HG03442 (cell line): ENCODE measurements at regions not wholly inside any gene's neighbourhood (a gene's known extent, or its start where the extent isn't known, plus 50 kb on each side); places are given as distances from the start of the nearest gene placed in this dataset.
"Not testable (repeated sequence)": the region's sequence is repeated elsewhere in the genome, so short reads cannot be mapped to it uniquely, and the experiment has no call there.

Experiments used
- ATAC-seq: cut with Tn5 transposase; IDR thresholded peaks from one replicate; pipeline ENCODE4 v1.9.1; 2021; ENCODE audit warnings: mild to moderate bottlenecking, moderate library complexity; ENCODE audit not compliant: unreplicated experiment

DNA sequence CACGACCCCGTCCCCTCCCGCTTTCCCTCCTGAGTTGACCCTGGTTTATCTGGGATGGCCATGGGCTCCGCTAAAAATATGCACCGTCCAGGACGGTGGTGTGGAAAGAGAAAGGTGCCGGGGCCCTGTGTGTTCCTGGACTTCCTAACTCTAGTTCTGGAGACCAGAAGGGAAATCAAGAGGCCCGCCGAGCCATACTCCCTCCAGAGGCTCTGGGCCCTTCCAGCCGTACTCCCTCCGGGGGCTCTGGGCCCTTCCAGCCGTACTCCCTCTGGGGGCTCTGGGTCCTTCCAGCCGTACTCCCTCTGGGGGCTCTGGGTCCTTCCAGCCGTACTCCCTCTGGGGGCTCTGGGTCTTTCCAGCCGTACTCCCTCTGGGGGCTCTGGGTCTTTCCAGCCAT lies 168.5 kb downstream of the LAT start:
- ATAC-seq = not testable (repeated sequence)

DNA sequence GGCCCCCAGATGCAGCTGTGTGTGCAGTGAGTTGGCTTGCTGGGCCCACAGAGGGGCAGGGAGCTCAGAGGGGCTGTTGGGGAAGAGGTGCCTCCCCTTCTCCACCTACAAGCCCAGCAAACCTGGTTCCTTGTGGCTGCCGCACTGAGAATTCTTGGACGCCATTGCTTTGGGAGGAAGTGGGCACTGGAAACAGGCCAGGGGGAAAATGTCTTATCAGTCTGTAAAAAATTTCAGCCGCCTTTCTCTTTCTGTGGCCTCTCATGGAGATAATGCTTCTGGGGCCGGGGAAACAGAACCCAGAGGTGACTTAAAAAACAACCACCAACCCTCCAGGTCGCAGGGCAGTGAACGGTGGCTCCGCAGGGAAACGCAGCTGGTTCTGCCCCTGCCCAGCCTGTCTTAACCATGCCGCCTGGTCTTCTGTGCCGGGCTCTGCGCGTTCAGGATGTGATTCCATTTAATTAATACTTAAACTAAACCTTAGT lies 167.7 kb downstream of the LAT start:
- not testable (repeated sequence) for ATAC-seq

DNA sequence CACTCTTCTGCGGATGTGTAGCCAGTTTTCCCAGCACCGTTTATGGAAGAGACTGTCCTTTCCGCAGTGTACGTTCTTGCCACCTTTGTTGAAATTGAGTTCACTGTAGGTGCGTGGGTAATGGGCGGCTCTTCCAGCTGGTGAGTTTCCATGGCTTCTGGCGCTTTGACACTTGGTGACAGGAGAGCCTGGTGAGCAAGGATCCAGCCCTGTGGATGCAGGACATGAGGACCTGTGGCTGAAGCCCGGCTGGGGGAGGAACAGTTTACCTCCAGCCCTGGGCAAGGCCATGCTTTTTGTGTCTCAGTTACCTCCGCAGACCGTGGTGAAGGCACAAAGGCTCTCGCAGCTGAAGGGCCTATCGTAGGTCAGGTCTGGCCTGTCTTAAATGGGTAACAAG lies 166.5 kb downstream of the LAT start:
- no peak for ATAC-seq

DNA sequence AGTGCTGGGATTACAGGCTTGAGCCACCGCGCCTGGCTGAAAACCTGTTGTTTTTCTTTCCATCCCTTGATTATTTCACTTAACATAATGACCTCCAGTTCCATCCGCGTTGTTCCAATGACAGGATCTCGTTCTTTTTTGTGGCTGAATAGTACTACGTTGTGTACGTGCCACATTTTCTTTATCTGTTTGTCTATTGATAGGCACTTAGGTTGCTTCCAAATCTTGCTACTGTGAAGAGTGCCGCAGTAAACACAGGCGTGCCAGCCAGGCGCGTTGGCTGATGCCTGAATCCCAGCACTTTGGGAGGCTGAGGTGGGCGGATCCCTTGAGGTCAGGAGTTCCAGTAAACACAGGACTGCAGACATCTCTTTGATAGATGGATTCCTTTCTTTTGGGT lies 165.1 kb downstream of the LAT start:
- not testable (repeated sequence) for ATAC-seq

DNA sequence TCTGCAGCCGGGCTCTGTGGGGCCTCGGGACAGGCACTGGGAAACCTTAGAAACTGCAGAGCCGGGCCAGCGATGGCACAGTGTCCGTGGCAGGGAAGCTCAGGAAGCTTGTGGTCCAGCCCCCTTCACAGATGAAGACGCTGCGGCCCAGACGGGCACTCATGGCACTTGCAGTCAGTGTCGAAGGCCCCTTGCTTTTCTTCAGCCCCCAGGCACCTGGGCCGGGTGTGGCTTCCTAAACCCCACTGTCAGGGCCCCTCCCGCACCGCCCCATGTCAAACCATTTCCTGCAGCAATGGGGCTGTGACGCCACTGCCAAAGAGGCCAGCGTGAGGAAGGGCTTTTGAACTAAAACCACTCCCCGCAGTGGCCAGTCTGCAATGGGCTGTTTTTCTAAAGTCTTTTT lies 164.0 kb downstream of the LAT start:
- ATAC-seq = no peak

DNA sequence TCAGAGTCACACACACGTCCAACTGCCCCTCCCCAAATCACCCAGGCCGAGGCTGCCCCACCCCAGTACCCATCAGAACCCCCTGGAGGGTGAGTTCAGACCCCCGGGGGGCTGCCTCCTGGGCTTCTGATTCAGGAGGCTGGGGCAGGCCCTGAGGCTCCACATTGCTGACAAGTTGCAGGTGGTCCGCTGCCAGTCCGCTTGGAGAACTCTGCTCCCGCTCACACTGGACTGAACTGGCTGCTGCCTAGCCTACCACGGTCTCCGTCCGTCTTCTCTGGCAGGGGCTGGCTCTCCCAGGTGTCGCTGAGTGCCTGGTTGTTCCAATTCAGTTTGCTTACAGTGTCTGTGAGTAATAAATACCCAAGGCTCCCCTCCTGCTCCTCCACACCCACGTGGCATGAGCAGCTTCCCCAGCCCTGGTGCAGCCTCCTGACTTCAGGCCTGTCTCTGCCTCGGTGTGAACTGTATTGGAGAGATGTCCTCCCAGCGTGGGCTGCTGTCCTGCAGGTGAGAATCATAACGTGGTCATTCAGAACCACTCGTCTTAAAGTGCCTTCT lies 163.4 kb downstream of the LAT start:
- no peak for ATAC-seq

DNA sequence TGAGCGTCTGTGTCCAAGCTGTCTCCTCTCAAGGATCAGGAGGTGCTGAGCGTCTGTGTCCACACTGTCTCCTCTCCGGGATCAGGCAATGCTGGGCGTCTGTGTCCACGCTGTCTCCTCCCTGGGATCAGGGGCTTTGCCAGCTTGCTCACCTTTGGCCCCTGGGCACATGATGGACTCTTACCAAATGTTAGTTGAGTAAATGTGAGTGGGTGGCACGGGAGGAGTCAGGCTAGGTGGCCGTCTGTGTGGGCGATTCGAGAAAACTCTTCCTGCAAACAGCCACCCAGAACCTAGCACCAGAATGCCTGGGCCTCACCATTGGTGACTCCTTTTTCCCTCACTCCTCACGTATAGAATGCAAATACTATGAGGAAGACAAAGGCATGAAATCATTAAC lies 162.9 kb downstream of the LAT start:
- not testable (repeated sequence) for ATAC-seq

DNA sequence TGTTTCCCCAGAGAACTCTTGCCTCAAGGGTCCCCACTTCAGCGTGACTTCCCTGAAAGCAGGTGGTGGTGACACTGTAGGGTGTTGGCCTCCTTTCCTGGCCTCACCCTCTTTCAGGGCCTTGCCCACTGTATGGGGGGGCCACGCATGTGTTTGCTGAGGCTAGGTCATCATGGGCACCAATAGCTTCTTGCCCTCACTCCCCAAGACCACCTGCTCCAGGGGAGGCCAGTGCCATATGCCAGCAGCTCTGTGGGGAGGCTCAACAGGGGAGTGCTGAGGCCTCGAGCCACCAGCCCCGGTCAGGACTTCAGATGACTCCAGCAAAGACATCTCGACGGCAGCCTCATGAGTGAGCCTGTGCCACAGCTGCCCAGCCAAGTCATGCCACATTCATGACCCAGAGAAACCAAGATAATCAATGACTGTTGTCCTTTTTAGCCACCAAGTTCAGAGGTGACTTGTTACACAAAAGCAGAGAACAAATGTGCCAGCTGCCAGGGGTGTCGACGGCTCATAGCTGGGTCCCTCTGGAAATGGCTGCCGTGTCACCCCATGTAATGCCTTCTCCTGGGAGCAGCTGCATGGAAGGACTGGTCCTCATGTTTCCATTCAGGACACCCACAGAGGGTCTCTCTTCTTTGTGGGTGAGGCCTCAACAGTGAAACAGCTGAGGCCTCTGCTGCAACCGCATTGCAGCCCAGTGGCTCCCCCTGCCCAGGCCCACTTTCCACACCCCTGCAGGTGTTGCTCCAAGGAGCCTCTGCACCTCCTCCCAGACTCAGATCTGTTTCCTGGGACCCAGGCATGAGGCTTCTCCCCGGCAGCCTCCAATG lies 162.2 kb downstream of the LAT start:
- not testable (repeated sequence) for ATAC-seq

DNA sequence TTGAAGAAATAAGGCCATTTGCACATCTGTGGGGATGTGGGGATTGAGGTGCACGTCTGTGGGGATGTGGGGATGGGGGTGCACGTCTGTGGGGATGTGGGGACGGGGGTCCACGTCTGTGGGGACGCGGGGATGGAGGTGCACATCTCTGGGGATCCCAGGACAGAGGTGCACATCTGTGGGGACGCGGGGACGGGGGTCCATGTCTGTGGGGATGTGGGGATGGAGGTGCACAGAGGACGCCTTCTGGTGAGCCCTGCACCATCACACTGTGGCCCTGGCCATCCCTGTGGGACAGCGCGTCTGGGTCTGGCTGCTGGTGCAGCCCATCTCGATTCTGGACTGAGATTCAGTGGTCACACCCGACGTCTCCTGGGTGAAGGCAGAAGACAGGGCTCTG lies 161.4 kb downstream of the LAT start:
- no peak for ATAC-seq

DNA sequence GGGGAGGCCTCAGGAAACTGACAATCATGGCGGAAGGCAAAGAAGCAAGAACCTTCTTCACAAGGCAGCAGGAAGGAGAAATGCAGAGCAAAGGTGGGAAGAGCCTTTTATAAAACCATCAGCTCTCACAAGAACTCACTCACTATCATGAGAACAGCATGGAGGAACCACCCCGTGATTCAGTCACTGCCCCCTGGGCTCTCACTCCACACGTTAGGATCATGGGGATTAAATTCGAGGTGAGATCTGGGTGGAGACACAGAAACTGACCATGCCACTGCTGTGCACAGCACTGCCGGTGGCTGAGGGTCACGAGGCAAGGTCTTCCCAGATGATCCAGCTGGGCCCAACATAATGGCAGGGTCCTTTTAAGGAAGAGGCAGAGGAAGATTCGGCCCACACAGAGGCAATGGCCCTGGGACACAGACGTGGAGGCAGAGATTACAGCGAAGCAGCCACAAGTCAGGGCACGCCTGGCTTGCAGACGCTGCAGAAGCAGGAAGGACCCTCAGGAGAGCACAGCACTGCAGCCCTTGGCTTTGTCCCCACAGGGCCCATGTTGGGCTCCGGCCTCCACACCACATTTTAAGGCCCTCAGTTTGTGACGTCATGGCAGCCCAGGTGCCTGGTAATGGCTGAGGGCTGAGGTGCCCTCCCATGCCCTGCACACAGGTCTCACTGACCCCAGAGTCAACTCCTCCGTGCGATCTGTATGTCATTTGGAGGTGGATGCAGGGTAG lies 160.8 kb downstream of the LAT start:
- not testable (repeated sequence) for ATAC-seq

DNA sequence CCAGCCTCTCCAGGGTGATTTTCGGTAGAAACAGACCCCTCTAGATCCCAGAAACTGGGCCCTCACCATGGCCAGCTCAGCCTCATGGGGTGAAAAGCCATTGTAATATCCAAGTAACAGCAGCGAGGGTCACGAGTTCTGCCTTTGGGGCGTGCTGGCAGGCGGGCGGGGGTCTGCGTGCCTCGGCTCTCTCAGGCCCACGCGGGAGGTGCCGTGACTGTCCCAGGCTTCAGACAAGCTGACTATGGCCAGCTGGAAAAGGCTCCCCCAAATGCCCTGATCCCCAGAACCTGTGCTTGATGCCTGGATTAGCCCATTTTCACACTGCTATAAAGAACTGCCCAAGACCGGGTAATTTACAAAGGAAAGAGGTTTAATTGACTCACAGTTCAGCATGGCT lies 160.2 kb downstream of the LAT start:
- ATAC-seq = not testable (repeated sequence)

DNA sequence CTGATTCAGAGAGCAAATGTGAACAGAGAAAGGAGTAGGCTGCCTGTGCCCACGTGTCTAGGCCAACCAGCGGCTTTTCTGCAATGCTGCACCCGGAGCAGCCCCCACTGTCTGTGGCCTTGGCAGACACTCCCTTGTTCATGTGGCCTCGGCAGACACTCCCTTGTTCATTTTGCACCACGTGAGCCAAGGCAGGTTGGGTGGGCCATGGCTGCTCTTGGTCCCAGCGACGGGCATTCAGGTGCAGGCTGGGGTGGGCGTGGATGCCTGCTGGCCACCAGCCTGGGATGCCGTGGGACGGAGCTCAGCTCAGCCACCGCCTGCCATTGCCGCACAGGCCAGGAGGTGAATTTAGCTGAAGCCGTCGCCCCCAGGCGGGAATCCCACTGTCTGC lies 159.8 kb downstream of the LAT start:
- ATAC-seq = not testable (repeated sequence)

DNA sequence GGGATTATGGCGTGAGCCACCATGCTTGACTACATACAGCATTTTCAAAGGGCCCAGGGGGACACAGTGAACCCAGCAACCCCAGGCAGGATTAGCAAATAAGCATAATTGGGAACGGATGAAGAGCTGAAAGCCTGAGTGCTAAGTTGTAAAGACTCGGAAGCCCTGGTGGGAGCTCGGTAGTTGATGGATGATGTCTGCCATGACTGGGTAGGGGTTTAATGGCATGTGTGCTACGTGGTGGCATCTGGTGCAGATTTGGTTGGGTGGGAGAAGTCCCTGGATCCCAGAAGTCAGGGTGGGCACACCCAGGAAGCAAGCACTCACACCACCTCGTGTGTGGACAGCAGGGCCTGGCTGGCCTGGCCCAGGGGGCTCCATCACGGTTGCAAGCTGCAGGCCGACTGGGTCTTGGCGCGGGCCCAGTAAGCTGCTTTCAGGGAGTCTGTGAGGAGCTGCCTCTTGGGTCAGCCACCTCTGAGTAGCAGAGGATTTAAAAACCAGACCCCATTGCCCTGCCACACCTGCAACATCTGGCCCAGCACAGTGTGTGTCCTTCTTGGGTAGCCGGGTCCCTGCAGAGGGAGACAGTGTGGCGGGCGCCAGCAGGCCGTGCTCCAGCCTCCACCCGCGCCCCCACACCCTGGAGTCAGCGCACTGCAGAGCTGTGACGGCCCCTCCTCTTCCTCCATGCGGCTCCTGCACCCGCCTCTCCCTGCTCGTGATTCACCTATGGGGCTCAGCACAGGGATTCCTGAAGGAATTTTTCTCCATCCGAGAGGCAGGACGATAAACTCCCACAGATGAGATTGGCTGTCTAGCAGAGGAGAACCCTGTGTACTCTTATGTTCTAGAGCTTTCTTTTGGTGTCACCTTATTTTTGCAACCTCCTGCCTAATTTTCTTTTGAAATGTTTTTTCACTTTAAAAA lies 159.2 kb downstream of the LAT start:
- not testable (repeated sequence) for ATAC-seq

DNA sequence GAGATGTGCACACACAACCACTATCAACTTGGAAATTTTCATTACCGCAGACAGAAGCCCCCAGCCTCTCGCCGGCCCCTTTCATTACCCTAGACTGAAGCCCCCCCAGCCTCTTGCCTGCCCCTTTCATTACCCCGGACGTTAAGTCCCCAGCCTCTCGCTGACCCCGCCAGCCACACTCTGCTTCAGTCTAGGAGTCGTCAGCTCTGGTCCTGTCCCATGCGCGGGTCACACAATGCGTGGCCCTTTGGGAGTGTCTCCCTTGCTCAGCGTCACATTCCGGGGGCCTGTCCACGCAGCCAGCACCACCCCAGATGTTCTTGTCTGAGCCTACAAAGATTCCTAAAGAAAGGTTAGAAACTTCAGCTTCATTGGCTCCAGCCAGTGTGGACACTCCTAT lies 157.7 kb downstream of the LAT start:
- ATAC-seq = not testable (repeated sequence)

DNA sequence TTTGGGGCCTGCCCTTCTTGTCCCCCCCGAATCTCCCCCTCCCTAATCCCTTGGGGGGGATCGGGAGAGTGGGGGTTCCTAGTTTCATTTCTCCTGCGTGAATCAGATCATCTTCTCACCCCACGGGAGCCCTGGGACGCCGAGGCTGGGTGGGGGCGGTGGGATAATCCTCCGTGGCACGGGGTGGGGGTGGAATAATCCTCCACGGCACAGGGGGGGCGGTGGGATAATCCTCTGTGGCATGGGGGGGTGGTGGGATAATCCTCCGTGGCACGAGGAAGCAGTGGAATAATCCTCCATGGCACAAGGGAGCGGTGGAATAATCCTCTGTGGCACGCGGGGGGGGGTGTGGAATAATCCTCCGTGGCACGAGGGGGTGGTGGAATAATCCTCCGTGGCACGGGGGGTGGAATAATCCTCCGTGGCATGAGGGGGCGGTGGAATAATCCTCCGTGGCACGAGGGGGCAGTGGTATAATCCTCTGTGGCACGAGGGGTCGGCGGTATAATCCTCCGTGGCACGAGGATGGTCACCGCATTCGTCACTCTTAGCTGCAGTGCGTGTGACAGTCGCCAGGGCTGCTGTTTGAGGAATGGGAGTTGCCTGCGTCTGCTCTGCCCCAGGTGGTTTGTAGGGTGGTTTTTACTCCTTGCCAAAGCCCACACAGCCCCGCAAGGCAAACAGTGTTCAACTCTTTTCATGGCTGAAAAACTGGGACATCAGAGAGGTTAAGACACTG lies 156.9 kb downstream of the LAT start:
- ATAC-seq = no peak

DNA sequence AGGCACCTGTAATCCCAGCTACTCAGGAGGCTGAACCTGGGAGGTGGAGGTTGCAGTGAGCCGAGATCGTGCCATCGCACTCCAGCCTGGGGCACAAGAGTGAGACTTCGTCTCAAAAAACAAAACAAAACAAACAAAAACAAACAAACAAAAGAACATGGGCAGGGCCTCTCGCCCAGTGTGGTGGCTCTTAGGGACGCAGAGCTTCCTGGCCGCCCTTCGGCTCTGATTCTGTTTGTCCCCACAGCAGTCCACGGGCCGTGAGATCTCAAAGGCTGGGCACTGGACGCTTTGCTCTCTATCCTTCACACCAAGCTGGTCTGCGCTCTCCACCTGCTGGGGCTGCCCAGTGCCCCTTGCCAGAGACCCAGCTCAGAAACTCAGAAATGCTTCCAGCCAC lies 156.3 kb downstream of the LAT start:
- not testable (repeated sequence) for ATAC-seq

DNA sequence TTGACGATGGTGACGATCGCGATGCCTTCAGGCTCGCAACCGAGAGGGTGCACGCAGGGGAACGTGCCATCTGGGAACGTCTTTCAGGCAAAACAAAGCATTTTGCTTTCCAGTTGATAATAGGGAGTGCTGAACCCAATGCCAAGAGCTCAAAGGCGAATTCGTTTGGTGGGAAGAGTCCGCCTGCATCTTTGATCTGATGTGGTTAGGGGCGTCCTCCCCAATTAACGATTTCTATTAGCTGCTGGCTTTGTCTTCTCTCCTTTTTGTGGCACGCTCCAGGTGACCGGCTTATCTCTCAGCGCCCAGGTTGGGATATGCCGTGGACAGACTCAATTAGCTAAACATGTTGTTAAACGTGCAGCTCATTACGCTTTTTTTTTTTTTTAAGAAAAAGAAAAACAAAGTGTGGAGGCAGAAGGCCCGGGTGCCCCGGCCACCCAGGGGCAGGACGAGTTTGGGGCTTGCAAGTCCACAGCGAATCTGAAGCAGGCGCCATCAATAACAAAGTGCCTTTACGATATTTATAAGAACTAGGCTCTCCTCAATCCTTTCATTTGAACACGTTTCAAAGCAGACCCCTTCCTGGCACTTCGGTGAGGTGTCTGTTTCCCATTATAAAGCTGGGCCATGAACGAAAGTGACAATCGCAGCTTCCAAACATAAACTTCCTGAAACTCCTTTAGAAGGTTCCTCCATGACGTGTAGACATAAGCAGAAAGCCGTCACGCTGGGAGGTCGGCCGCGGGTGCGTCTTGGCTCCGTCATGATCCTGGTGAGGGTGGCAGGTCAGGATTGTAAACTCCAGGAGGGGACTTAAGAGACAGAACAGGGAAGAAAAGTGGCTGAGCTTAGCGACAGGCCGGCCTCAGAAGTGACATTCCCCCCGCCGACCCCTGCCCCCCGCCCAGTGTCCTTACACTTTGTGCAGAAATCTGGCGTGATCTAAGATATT lies 155.3 kb downstream of the LAT start:
- not testable (repeated sequence) for ATAC-seq

DNA sequence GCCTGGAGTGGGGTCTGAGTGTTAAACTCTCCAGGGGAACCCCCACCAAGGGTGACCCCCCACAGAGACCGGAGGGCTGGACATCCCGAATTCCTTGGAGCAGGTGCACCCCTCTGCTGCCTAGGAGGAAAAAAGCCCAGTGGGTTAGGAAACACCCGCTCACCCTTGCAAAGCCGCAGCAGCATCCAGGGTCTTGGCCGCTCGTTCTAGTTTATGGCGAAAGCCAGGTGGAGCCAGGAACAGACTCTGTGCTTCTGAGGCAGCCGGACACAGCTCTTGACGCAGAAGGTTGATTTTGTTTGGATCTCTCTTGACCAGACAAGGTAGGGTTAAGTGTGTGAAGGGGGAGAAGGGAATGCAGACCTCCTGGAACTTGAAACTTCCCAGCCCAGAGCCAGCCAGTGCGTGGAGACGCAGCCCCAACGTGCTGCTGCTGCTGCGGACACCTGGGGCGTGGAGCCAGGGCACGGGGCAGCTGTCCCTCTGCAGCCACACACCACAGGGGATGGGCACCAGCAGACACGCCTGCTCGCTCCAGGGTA lies 154.5 kb downstream of the LAT start:
- ATAC-seq = no peak

DNA sequence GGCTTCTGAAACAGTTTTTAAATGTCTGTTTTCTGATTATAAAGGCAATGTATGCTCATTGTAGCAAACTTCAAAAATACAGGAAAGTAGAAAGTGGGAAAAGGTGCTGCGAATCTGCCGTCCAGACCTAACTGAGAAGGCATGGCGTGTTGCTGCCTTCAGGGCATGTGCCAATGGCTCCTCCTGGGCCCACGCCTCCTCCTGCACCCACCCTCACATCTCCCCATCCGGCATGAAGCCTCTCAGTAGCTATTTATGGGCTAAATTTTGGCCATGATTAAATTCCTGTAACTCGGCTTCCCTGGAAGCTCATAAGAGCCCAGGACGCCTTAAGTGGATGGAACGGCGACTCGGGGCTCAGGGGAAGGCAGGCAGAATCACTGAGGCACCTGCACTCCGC lies 153.8 kb downstream of the LAT start:
- not testable (repeated sequence) for ATAC-seq
